ENCODE measurements at regions not wholly inside any gene's neighbourhood (a gene's known extent, or its start where the extent isn't known, plus 50 kb on each side); places are given as distances from the start of the nearest gene placed in this dataset.

GRCh38 chr17:77369544-77369971, 228.8 kb downstream of the SEC14L1 start:
- H3K14ac ChIP-seq (ENCODE audit: insufficient read length) = no peak overlapping the region
- no peaks in the 10 kb centered on the region for H3K36me3 ChIP-seq (ENCODE audit: control insufficient read depth in 2 of 4, insufficient read depth in 4 of 4, low read length in 3 of 4)
- peaks cover 3 to 4% of the 10 kb centered on the region in 2 experiments for H4K20me1 ChIP-seq (replicated peaks in 1 of 2; ENCODE audit: control insufficient read depth in 1 of 2, insufficient read depth in 2 of 2, low read length in 2 of 2)
- H3K4ac ChIP-seq (replicated peaks; ENCODE audit: insufficient read length, low read depth, low read length) = no peak overlapping the region
- peaks cover 0 to 15% of the 10 kb centered on the region in 2 experiments; a peak in 2 of 4 replicates for H3K79me2 ChIP-seq (ENCODE audit: control insufficient read depth in 1 of 2, insufficient read depth in 2 of 2, low read length in 2 of 2)
- H3K4me1 ChIP-seq (replicated peaks in 1 of 4; ENCODE audit: control insufficient read depth in 3 of 4, insufficient read depth in 4 of 4, low read length in 3 of 4) = peaks cover 8 to 38% (median 28%) of the 10 kb centered on the region in 4 experiments
- no peaks in the 10 kb centered on the region for H3K27me3 ChIP-seq (replicated peaks in 1 of 4; ENCODE audit: control insufficient read depth in 3 of 4, extremely low read depth in 1 of 4, insufficient read depth in 3 of 4, low read length in 3 of 4)
- no peak overlapping the region for H2BK5ac ChIP-seq (ENCODE audit: low read depth, low read length)
- no peak overlapping the region for H4K91ac ChIP-seq (replicated peaks; ENCODE audit: insufficient read length, low read length)
- no peak overlapping the region; the same call in 1 of the 2 replicates for H3K18ac ChIP-seq (ENCODE audit: extremely low read depth, low read length)
- H3K23ac ChIP-seq (ENCODE audit: insufficient read length) = no peak overlapping the region
- H3K79me1 ChIP-seq (ENCODE audit: low read depth, low read length) = peaks cover 4% of the 10 kb centered on the region
- no peak overlapping the region for H3K27ac ChIP-seq (ENCODE audit: low read depth, low read length)
- no peak for DNase-seq (ENCODE audit: low read depth in 1 of 2, low spot score in 2 of 2)
- H3K9me3 ChIP-seq (ENCODE audit: insufficient read depth in 2 of 2, low read depth in 1 of 2, low read length in 1 of 2) = no peaks in the 10 kb centered on the region
- no peak overlapping the region for H3K4me2 ChIP-seq (ENCODE audit: insufficient read depth in 1 of 2, low read depth in 2 of 2, low read length in 2 of 2)
- no peak overlapping the region for H2AFZ ChIP-seq (ENCODE audit: low read length)
- 0 out of 2 replicates have a peak overlapping the region, but pooled peaks have one; percentile 50 for H2BK12ac ChIP-seq (ENCODE audit: low read depth, low read length)
- ChIA-PET POLR2A (ENCODE audit: partially characterized antibody) (interaction anchor here (0.9 to 1.0 kb wide), 2 partner anchors 10 to 71 kb away, joined by 3 to 4 read pairs; no protein-coding TSS in a partner anchor), CTCF (ENCODE audit: partially characterized antibody) (interaction anchor here (0.6 to 1.5 kb wide), 3 partner anchors 9 to 61 kb away, joined by 4 to 6 read pairs (median 5); no protein-coding TSS in a partner anchor)
- no peak overlapping the region for H3K9ac ChIP-seq (replicated peaks in 1 of 4; ENCODE audit: extremely low read depth in 1 of 4, low read depth in 3 of 4, low read length in 3 of 4)
- peak overlapping the region; percentile 65; the same call in 1 of the 2 replicates for H2AK5ac ChIP-seq (ENCODE audit: low read depth, low read length)
- peak overlapping the region; percentile 46; the same call in 1 of the 2 replicates for H2BK15ac ChIP-seq (ENCODE audit: low read length)
- no peak overlapping the region for H4K8ac ChIP-seq (ENCODE audit: extremely low read depth, insufficient read depth, low read length)
- no peak overlapping the region for H2BK120ac ChIP-seq (replicated peaks; ENCODE audit: low read depth, low read length)
- H3K56ac ChIP-seq (replicated peaks; ENCODE audit: insufficient read length, low read depth, low read length) = no peak overlapping the region
- no peak overlapping the region for H4K5ac ChIP-seq (ENCODE audit: insufficient read length, low read depth, low read length)
- WGBS, 2 experiments (ENCODE audit: extremely low coverage in 1 of 2, insufficient coverage in 1 of 2, insufficient read length in 1 of 2, insufficient replicate concordance in 2 of 2, low coverage in 1 of 2, low lambda C conversion rate in 2 of 2, missing lambda C conversion rate in 1 of 2) = 72% methylated on average over 12 of the region's 13 CpGs; no CpG with 5 or more reads in 1 of the 2 experiments
- H3K23me2 ChIP-seq (ENCODE audit: low read depth, low read length) = peaks cover 15% of the 10 kb centered on the region; the same call in 1 of the 2 replicates
- no peak for FAIRE-seq
- no peak overlapping the region for H3K4me3 ChIP-seq (ENCODE audit: extremely low read depth in 1 of 4, insufficient read depth in 2 of 4, low read depth in 3 of 4, low read length in 4 of 4)
- H2BK20ac ChIP-seq (ENCODE audit: low read length) = no peak overlapping the region
- TF ChIP-seq RNF2 (IDR thresholded peaks at IDR 0.05; ENCODE audit: borderline replicate concordance, low read depth, low read length, missing control alignments, poor library complexity, severe bottlenecking) = no peak
- no peak for TF ChIP-seq JUND (IDR thresholded peaks at IDR 0.05; ENCODE audit: low read length)
- TF ChIP-seq TAF7 (optimal IDR thresholded peaks at IDR 0.05; ENCODE audit: borderline replicate concordance, low read depth, low read length) = no peak
- no peak for TF ChIP-seq SP1 (IDR thresholded peaks at IDR 0.05; ENCODE audit: low read depth, low read length)
- TF ChIP-seq, protein P1, sequence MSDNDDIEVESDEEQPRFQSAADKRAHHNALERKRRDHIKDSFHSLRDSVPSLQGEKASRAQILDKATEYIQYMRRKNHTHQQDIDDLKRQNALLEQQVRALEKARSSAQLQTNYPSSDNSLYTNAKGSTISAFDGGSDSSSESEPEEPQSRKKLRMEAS (IDR thresholded peaks at IDR 0.05) = no peak
- no peak for TF ChIP-seq RBBP5 (IDR thresholded peaks at IDR 0.05; ENCODE audit: borderline replicate concordance, low read depth, low read length)
- TF ChIP-seq, protein P2, sequence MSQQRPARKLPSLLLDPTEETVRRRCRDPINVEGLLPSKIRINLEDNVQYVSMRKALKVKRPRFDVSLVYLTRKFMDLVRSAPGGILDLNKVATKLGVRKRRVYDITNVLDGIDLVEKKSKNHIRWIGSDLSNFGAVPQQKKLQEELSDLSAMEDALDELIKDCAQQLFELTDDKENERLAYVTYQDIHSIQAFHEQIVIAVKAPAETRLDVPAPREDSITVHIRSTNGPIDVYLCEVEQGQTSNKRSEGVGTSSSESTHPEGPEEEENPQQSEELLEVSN (IDR thresholded peaks at IDR 0.05) = no peak
- TF ChIP-seq SIX5 (IDR thresholded peaks at IDR 0.05; ENCODE audit: low read depth, low read length) = no peak
- TF ChIP-seq ATF3 (IDR thresholded peaks at IDR 0.05; ENCODE audit: insufficient read depth, low read depth, low read length) = no peak
- no peak for TF ChIP-seq POLR2AphosphoS5 (IDR thresholded peaks at IDR 0.05; ENCODE audit: low read depth, low read length)
